HG03095 (cell line): ENCODE measurements at regions not wholly inside any gene's neighbourhood (a gene's known extent, or its start where the extent isn't known, plus 50 kb on each side); places are given as distances from the start of the nearest gene placed in this dataset.
"Not testable (repeated sequence)": the region's sequence is repeated elsewhere in the genome, so short reads cannot be mapped to it uniquely, and the experiment has no call there.

Experiments used
- ATAC-seq: cut with Tn5 transposase; IDR thresholded peaks from one replicate; pipeline ENCODE4 v1.9.1; 2021; ENCODE audit warnings: moderate library complexity; ENCODE audit not compliant: unreplicated experiment

DNA sequence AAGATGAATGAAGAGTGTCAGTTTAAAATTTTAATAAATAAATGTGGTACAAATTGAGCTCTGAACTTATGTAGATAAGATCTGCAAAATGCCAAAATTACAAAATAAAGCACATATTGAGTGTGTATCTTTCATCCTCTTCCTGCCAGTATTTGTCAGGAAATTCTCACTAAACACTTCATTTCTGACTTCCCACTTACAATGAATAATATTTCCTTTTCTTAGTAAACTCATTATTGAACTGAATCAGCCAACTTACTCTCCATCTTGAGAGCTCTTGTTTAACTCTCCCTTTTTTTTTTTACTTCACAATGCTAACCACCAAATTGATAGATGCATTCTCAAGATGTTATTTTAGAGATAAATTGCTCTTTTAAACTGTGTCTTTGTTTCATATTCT is 1230.2 kb downstream of the JRKL start:
- no peak for ATAC-seq

DNA sequence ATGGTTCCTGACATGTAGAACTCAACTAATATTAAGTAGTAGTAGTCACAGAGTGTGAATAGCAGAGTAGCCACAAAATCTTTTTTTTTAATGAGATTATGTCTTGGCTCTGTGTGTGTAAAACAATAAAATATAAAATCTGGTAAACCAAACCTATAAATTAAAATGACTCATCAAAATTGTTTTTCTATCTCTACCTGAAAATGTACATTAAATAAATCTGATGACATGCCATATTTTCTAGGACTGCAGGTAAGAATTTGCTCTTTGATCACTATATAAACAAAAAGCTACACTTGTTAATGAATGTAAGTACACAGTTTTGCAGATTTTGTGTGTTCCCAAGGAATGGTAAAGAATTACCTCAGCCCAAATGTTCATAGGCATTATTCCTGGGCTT is 1231.5 kb downstream of the JRKL start:
- no peak for ATAC-seq

DNA sequence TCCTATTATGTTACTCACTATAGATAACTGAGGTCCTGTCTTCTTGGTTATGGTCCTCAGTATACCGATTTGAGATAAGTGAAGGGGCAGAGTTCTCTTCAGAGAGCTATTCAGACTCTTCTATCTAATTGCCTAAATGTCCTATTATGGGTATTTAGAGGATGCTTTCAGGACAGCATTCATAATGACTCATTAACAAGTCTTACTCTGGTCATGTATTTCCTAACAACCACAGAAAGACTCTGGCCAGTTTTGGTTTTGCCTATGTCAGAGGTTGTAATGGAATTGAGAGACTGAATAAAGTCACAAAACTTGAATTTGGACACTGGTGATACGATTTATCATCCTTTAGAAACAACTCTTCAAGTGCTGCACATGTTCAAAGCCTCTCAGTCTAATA is 1233.0 kb downstream of the JRKL start:
- ATAC-seq: no peak

DNA sequence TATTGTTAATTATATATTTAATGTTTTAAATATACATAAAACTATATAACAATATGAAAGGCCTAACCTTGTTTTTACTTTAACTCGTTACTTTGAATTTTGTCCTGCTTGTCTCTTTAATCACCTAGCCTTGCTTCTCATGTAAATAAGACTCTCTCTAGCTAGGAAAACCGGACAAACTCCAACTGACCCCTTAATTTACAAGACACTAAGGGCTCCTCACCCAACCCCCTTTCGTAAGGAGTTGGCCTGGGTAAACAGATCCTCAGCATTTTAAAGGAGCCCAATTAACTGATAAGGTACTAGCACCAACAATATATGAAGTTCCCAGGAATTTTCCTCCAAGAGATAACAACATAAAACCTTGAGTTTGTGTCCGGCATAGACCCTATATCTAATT is 1246.9 kb downstream of the JRKL start:
- ATAC-seq: not testable (repeated sequence)

DNA sequence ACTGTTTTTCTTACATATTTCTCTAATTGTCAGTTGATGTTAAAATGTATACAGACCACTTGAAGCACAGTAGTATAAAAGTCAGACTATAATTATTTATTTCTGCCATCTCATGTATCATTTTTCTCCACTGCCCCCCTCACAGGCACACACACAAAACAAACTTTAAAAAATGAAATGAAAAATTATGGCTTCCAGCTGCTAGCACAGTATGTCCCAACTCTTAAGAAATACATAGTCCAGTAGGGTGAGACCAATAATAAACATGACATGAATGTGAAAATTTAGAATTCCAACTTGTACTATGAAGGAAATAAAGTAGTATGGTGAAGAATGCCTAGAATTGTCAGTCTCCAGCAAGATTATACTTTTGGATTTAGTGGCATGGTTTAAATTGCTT is 1247.9 kb downstream of the JRKL start:
- no peak for ATAC-seq

DNA sequence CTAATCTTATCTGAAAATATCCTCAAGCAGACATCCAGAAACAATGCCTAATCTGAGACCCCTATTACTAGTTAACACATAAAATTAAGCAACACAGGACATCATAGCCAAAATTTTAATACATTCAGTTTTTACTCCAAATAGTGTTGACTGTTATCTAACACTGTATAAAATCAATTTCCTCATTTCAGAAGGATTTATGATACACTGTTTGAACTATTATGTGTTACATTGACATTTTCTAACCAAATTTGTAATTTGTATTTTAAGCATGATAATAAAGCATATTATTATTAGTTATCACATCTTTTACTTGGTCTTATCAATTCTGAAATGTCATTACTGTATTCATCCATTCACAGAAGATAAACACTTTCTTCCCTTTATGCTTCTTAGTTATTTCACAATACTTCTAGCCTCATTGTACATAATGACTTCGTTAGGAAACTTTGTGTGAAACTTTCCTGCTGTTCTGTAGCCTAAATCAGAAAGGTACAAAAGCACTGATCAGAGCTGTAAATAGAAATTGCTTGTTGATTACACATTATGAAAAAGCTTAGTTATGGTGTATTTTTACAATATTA is 1248.9 kb downstream of the JRKL start:
- no peak for ATAC-seq

DNA sequence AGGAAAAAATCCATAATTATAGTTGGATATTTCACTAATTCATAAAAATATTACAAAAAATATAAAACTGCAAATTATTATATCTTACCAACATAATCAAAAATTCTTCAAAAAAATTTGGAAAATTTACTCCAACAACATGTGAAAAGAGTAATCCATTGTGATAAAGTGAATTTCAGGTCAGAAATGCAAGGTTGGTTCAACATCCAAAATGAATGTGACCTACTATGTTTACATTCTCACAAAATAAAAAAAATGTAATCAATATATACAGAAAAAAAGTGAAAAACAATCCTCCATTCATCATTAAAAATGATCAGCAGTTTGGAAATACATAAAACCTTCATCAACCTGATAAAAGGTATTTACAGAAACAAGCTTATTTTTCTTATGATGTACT is 1252.2 kb downstream of the JRKL start:
- no peak for ATAC-seq

DNA sequence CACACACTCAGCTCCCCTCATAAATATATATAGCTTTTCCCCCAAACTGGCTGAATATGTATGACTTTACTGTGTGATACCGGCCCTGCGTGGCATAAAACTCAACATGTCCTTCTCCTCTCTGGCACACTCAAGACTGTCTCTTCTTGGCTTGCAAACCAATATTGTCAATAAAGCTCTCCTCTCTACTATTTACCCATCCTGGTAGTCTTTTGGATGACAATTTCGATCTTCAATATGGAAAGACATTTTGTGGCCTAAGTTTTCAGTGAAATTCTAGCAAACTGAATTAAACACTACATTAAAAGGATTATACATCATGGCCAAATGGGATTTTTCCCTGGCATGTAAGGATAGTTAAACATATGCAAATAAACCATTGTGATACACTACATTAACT is 1255.9 kb downstream of the JRKL start:
- no peak for ATAC-seq

DNA sequence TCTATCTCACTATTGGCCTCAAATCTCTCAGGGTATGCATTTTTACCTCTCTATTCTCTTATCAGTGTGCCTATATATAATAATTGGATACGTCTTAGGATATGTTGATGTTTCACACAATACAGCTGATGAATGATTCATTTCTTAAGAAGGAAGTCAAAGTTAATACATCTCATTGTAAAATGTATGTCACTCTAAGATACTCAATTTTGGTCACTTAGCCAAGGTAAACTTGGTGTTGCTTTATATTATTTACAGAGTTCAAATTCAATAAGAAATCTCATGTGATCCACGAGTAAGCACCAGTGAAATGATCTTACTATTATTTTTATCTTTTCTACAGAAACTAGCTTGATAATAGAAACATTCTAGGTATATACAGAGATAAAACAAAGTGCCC is 1266.5 kb downstream of the JRKL start:
- ATAC-seq: no peak

DNA sequence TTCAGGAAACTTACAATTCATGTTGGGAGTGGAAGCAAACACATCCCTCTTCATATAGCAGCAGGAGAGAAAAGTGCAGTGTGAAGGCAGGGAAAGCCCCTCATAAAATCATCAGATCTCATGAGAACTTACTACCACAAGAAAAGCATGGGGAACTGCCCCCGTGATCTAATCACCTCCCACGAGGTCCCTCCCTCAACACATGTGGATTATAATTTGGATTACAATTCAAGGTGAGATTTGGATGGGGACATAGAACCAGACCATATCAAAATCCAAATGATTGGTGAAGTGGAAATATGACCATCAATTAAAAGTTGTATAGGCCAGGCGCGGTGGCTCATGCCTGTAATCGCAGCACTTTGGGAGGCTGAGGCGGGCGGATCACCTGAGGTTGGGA is 1268.0 kb downstream of the JRKL start:
- no peak for ATAC-seq

DNA sequence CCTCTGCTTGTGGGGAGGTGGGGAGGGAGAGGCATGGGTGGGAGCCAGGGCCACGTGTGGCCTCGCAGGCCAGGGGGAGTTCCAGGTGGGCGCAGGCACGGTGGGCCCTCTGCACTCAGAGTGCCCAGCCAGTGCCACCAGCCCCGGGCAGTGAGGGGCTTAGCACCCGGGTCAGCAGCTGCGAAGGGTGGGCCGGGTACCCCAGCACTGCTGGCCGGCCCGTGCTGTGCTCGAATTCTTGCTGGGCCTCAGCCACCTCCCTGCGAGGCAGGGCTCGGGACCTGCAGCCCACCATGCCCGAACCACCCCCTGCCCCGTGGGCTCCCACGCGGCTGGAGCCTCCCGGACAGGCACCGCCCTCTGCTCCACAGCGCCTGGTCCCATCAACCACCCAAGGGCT is 1277.2 kb downstream of the JRKL start:
- no peak for ATAC-seq

DNA sequence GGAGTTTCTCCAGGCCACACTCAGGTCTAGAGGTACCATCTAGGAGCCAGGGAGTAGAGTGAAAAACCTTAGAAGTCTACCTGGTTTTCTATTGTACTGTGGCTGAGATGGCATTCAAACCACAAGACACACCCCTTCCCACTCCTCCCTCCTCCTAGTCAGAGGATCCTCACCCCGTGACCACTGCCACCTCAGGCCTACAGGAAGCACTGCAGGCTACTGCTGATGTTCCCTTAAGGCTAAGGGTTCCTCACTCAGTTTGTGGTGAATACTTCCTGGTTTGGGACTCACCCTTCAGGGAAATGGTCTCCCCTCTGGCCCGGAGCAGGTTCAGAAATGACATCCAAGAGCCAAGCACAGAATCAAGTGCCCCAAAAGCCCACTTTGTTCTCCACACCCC is 1293.9 kb downstream of the JRKL start:
- ATAC-seq: no peak

DNA sequence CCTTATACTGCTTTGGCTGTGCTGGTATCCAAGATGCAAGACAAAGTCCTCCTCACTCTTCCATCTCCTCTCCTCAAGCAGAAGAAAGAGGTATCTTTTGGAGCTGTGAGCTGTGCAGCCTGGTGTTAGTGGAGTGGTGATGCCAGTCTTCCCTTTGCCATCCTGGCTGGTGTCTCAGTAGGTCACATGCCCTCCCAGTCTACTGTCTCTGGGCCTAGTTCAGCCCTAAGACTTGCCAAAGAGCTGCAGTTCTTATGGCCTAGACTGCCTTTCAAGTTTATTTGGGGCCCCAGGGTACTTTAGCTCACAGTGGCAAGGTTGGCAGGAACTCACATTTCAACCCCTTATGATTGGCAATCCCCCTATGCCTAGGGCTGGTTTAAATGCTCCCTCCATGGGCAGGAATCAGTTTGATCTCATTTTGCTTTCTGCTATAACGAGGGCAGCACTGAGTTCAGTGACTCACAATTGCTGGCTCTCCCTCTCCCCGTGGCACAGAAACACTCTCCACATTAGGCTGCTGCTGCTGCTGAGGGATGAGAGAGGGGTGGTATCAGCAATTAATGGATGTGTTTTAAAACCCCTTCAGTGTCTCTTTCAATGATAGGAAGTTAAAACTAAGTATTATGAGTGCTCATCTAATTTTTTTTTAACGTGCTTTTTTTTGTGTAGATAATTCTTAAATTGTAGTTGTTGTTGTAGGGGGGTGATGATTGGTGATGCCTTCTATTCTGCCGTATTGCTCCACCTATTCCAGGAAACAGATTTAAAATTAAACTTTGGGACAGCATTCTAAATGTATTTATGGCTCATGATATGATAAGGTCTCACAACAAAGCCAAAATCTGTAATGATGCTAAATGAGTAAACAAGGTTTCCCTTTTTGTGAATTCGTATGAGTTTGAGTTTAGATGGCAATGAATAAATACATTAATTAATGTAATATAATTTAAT is 1295.0 kb downstream of the JRKL start:
- ATAC-seq: no peak

DNA sequence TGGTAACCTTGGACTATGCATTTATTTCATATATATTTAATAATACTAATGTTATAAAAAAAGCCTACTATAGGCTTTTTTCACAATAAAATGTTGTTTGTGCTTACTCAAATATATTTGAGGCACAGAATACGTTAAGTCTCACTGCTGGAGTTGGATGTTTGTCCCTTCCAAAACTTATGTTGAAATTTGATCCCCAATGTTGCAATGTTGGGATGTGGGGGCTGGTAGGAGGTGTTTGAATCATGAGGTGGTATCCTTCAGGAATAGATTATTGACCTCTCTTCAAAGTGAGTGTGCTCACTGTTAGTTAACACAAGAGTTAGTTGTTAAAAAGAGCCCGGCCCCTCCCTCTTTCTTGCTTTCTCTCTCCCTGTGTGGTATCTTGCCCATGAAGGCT is 1295.9 kb downstream of the JRKL start:
- ATAC-seq: no peak

DNA sequence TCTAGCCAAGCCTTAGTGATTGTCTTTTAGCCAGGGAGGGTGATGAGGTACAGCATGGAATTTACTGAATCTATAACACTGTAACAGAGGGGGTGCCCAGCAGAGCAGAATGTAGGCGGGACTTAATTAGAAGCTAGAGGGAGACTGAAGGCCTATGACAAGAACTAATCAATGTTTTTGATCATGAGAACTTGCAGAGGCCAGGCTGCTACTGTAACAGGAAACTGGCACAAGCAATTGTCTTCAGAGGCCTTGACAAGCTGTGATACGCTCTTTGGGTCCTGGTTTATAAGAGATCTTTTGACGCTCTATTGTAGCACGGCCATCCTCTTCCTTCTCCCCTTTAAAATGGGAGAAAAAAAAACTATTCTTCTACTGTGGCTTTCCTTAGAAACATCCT is 1297.3 kb downstream of the JRKL start:
- ATAC-seq: no peak

DNA sequence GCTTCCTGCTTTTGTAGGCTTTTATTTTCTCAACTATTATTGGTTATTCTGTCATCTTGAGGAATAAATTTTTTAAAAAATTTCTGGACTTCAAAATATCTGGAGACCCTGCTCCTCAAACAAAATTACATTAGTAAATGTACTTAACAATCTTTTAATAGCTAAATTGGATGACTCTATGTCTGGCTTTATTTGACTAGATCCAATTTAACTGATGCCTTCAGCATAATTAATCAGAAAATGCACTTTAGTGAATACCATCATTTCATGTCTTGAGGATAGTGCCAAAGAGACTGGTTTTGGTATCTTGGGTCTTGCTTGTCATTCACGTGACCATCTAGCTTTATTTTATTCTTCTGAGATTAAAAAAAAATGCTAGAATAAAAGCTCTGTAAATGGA is 1301.2 kb downstream of the JRKL start:
- no peak for ATAC-seq

DNA sequence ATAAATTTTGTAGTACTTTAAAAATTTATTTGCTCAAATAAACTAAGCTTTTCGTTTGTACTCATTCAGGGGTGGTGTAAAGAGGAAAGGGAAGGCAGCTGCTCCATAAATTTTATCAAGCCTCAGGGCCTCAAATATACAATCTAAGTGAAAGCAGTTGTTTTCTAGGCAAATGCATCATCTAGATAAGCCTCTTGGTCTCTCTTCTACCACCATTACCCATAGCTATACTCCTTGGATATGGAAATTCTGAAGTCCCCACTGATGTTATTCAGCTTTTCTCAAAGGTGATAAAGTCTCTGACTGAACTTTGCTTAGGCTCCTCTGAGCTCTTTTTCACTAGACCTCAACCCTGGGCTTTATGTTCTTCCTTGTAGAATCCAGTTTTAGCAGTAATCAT is 1313.1 kb downstream of the JRKL start:
- ATAC-seq: no peak

DNA sequence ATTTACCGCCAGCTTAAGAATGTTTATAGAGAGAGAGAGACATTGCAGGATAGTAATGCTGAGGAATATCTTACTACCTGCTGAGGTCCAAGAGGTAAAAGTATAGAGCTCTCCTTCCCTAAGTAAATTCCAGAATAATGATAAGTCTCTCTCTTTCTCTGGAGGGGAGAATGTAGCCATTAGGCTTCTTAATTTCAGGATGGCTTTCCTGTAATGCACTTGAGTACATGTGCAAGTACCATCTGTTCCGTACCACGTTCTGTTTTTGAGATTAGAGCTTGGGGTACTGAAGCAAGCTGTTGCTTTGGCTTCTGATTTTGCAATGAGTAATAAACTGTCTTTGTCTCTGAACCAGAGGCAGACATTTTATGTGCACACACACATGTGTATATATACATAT is 1314.0 kb downstream of the JRKL start:
- no peak for ATAC-seq

DNA sequence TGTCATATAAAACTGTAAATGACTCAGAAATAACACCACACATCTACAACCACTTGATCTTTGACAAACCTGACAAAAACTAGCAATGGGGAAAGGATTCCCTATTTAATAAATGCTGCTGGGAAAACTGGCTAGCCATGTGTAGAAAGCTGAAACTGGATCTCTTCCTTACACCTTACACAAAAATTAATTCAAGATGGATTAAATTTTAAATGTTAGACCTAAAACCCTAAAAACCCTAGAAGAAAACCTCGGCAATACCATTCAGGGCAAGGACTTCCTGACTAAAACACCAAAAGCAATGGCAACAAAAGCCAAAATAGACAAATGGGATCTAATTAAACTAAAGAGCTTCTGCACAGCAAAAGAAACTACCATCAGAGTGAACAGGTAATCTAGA is 1315.3 kb upstream of the CNTN5 start:
- ATAC-seq: not testable (repeated sequence)

DNA sequence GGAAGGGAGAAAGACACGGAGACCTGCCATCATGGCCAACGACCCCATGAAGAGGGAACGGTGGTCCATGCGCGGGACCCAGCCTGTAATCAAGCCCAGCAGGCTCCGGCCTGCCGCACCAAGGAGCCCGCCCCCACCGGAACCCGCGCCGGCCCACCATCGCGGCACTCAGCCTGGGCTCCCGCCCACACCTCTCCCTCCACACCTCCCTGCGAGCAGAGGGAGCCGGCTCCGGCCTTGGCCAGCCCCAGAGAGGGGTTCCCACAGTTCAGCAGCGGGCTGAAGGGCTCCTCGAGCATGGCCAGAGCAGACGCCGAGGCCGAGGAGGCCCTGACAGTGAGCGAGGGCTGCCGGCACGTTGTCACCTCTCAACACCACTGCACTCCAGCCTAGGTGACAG is 1302.8 kb upstream of the CNTN5 start:
- no peak for ATAC-seq

DNA sequence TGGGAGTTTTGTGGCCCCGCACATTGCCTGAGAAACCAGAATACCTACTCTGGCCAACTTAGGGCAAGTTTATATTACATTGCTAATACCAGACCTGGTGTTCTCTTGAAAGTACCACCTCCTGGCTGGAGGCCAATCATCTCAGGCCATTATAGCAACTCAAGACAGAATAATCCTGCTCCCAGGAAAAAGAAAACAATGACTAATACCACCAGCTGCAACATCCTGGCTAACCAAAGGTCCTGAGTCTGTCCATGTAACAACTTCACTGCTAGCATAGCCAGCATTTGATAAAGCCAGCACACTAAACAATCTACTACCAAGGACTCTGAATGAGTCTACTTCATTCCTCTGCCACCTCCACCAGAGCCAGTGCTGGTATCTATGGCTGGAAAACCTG is 1298.7 kb upstream of the CNTN5 start:
- no peak for ATAC-seq

DNA sequence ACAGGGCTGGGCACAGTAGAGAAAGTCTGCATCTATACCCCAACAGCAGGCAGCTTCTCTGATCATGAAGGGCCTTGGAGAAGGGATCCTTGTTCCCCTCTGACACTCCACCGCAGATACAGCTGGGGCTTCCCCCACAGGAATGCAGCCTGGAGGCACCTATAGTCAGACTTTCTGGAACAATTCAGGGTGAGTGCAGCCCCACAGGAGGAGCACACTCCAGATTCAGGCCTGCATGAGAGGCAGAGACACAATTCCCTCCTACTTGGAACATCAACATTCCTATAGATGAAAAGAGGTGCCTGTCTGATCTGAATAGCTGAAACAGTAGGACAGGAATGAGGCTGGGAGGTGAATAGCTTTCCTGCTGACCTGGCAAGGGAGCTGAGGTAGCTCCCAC is 1298.0 kb upstream of the CNTN5 start:
- no peak for ATAC-seq
